DMS153 treated with DMSO at 0.1 percent for 48 hours (cell line): ENCODE measurements at regions not wholly inside any gene's neighbourhood (a gene's known extent, or its start where the extent isn't known, plus 50 kb on each side); places are given as distances from the start of the nearest gene placed in this dataset.
"Not testable (repeated sequence)": the region's sequence is repeated elsewhere in the genome, so short reads cannot be mapped to it uniquely, and the experiment has no call there.

Experiments
- DNase-seq: peaks from one replicate; lab custom pipeline; 2025; ENCODE audit not compliant: unreplicated experiment; lab: John Stamatoyannopoulos, UW

GRCh38 chr11:80733361-80733760 lies 1292.5 kb upstream of the TENM4 start:
- no peak for DNase-seq

DNA sequence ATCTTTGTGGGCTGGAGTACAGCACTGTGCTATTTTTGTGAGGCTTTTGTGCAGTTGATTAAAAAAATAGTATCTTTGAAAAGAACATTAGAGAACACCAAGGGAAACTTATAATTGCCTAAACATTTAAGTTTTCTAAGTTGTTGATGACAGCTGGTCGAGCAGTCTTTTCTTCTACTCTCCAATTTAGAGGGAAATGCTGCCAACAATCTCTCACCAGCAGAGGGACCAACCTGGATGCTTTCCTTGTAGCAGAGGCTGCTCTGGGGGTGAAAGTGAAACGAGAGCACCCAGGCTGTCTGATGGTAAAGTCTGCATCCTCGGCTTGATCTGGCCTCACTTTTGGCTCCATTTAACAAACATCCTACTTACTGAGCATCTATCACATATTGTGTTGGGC lies 1286.5 kb upstream of the TENM4 start:
- DNase-seq: no peak

- DNase-seq: no peak
These were observed 1285.4 kb upstream of the TENM4 start for GRCh38 chr11:80726236-80726635.

- no peak for DNase-seq
These were observed 1283.5 kb upstream of the TENM4 start for GRCh38 chr11:80724366-80724765.

DNA sequence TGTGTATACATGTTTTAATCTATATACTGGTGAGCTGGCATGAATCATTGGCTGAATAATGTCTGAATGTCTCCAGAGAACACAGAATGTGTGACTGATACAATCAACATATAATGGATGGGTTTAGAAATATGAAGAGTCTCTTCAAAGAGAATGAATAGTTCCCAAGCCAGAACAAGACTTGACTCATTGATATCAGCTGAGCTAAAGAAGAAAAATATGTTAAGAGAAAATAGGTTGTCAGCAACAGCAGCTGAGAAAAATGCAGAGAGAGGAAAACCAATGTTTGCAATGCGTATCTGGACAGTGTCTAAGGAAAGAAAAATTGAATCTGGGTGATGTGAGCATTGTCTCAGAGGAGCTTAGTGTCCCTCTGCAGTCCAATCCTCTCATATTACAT lies 1281.8 kb upstream of the TENM4 start:
- DNase-seq: no peak

DNA sequence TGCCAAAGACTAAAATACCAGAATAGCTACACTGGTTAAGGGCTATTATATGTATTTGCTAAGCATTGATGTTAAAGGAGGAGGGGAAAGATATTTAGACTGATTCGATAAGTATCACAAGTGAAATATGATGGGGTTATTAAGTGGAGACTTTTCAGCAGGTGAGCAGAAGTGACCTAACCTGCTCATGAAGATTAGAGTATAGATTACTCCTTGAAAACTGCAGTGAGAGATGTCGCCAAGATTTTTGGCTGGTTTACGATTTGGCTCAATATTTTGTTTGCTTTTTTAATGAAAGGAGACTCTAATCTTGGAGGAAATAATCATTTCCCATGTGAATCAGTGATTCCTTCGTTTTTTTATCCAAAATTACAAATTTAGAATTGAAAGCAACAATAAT lies 1279.5 kb upstream of the TENM4 start:
- DNase-seq: no peak

- DNase-seq: no peak
These were observed 1278.4 kb upstream of the TENM4 start for GRCh38 chr11:80719292-80719646.

GRCh38 chr11:80718611-80719291 lies 1277.9 kb upstream of the TENM4 start:
- DNase-seq: no peak

- no peak for DNase-seq
These were observed 1261.4 kb upstream of the TENM4 start for GRCh38 chr11:80702264-80702663.

DNA sequence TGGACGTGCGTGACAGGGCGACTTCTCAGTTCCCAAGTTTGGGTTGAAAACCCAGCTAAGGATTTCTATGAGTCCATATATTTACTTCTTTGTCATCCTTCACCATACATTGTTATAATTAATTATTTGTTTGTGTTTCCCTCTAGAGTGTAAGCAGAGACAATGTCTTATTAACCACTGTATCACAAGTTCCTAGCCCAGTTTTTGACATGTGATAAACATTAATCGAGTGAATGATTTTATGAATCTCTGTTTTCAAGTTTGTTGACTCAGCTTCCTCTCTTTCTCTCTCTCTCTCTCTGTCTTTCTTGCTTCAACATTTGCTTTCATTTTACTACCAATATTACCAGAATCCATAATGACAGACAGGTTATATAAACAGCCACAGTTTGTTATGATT lies 1259.6 kb upstream of the TENM4 start:
- DNase-seq: no peak

DNA sequence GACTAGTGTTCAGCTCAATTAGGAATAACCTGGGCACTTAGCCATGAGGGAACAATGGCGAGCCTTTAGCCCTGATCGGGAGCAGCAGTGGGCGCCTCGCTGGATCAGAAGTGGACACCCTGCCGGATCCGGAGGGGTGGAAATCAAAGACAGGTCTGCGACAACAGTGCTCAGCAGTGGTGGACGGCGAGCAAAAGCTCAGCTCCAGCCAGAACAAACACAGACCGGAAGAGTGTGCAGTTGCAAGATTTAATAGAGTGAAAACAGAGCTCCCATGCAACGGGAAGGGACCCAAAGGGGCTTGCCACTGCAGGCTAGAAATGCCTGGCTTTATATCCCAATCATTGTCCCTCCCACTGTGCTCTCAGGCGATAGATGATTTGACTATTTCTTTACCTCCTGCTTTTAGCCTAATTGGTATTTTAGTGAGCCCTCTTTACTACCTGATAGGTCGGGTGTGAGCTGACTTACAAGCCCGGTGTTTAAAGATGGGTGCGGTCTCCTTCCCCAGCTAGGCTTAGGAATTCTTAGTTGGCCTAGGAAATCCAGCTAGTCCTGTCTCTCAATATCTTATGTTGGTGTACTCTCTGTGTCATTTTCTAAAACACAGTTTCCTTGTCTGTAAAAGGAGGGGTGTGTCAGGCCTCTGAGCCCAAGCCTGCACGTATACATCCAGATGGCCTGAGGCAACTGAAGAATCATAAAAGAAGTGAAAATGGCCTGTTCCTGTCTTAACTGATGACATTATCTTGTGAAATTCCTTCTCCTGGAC lies 1258.8 kb upstream of the TENM4 start:
- DNase-seq: not testable (repeated sequence)

- no peak for DNase-seq
These were observed 1257.8 kb upstream of the TENM4 start for GRCh38 chr11:80698637-80699036.

DNA sequence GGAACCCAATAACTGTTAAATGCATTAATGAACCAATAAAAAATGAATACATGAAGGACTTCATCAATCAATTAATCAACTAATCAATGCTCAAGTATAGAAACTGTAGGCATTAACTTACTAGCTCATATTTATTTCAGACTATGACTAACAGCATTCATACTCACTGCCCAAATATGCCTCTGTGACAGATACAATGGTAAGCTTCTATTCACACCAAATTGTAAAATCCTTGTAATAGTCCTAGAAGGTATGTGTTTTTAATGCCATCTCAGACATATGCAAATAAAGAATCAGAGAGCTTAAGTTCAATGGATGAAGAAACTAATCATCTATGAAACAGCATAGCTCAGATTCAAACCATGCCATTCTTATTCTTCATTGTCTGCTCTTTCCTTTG lies 1253.6 kb upstream of the TENM4 start:
- DNase-seq: no peak

GRCh38 chr11:80687941-80688340 lies 1247.1 kb upstream of the TENM4 start:
- DNase-seq: no peak

DNA sequence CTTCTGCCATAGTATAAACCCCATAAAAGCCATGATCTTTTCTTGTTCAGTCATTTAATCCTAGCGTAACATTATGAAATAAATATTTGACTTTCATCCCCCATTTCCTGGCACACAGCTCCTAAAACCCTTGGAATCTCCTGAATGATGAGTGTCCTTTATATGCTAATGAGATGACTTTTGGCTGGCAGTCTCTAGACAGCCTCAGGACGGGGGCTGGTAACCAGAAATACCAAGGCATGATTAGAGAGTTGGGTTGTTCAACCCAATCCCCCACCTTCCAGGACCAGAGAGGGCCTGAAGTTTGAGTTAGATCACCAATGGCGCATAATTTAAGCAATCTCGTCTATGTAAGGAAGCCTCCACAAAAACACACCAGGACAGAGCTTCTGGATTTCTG lies 1246.1 kb upstream of the TENM4 start:
- no peak for DNase-seq

GRCh38 chr11:80673566-80673965 lies 1232.7 kb upstream of the TENM4 start:
- no peak for DNase-seq

DNA sequence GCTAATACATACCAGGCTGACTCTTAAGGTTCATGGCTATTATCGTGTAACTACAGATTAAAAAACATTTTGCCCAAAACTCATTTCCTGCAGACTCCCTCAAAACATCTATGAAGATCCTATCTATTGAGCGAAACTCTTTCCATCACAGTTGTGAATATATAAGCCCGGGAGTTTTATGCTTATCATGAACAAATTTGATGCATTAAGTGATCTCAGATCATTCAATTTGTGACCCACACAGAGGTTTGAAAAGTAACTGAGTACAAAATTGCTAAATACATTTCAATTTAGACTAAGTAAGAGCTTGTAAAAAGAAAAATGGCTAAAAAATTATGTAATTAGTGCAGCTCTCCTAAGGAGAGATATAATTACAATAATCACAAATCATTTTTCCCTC lies 1228.8 kb upstream of the TENM4 start:
- no peak for DNase-seq

DNA sequence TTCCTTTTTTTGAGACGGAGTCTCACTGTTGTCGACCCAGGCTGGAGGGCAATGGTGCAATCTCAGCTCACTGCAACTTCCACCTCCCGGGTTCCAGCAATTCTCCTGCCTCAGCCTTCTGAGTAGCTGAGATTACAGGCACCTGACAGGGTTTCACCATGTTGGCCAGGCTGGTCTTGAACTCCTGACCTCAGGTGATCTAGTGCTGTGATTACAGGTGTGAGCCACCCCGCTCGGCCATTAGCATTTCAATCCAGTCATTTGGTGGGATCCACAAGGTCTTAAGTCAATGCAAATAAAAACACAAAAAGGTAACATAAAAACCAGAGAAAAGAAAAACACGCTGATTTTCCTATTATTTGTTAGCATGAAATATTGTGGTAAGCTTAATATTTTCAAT lies 1227.2 kb upstream of the TENM4 start:
- DNase-seq: no peak

DNA sequence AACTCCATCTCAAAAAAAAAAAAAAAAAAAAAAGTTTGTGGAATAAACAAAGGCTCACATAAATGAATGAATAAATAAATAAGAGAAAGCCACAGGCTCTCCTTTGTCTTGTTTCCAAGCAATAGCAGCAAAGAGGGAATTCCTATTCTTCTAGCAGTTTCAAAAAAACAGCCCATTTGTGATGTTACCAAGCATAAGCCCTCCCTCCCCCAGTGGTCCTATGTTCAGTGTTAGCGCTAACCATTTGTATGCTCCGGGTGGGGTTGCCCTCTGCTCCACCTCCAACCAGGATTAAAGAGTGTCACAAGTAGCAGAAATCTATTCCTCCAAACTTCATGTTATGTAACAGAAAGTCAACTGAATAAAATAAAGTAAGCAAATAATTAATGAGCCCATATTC lies 1215.0 kb upstream of the TENM4 start:
- DNase-seq: no peak

GRCh38 chr11:80650966-80651365 lies 1210.1 kb upstream of the TENM4 start:
- DNase-seq: no peak

DNA sequence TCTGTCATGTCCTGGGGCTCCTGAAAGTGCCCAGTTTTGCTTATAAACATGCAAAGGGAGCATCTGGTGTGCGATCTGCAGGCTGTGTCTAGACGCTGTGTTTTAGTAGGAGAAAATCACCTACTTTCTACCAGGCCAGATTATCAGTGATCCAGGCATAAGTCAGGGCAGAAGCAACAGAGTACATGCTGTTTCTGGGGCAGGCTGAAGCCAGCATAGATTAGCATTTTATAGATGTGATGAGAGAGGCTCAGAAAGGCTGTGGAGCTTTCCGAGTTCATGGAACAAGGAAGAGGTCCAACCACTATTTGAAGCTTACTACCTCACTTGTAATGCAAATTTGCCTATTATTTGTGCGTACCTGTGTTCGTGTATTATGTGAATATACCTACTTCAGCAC lies 1208.4 kb upstream of the TENM4 start:
- no peak for DNase-seq

GRCh38 chr11:80638296-80638695 lies 1197.5 kb upstream of the TENM4 start:
- DNase-seq: no peak

GRCh38 chr11:80637571-80637970 lies 1196.7 kb upstream of the TENM4 start:
- no peak for DNase-seq
